GM21423 (cell line): ENCODE measurements at regions not wholly inside any gene's neighbourhood (a gene's known extent, or its start where the extent isn't known, plus 50 kb on each side); places are given as distances from the start of the nearest gene placed in this dataset.

ENCODE experiments used
- ATAC-seq: cut with Tn5 transposase; IDR thresholded peaks from one replicate; pipeline ENCODE4 v1.9.1; 2021; ENCODE audit warnings: mild to moderate bottlenecking, moderate library complexity; ENCODE audit not compliant: unreplicated experiment

GRCh38 chr4:67126570-67126969, 418.7 kb downstream of the CENPC start:
- no peak for ATAC-seq

GRCh38 chr4:67125636-67126514, 419.4 kb downstream of the CENPC start:
- ATAC-seq: no peak

DNA sequence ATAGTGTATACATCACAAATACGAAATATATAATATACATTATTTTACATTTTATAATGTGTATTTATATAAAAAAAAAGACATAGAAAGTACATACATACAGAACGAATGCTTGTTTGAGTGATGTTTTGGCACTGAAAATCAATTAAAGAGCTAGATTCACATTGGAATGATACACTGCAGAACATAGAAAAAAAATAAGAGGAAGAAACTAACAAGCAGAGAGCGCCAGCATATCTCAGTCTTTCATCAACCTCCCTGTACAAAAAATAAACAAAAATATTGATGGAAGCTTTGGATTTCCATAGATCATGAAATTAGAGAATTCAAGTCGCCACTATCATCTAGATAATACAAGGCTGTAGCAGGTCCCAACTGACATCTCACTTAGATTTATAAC, 420.6 kb downstream of the CENPC start:
- no peak for ATAC-seq

GRCh38 chr4:67122029-67122428, 423.3 kb downstream of the CENPC start:
- no peak for ATAC-seq

GRCh38 chr4:67120369-67120768, 424.9 kb downstream of the CENPC start:
- ATAC-seq: no peak

- no peak for ATAC-seq
These were observed 436.0 kb downstream of the CENPC start for GRCh38 chr4:67109276-67109675.

- ATAC-seq: no peak
These were observed 438.3 kb downstream of the CENPC start for GRCh38 chr4:67106861-67107460.

GRCh38 chr4:67104145-67104544, 441.2 kb downstream of the CENPC start:
- ATAC-seq: no peak

DNA sequence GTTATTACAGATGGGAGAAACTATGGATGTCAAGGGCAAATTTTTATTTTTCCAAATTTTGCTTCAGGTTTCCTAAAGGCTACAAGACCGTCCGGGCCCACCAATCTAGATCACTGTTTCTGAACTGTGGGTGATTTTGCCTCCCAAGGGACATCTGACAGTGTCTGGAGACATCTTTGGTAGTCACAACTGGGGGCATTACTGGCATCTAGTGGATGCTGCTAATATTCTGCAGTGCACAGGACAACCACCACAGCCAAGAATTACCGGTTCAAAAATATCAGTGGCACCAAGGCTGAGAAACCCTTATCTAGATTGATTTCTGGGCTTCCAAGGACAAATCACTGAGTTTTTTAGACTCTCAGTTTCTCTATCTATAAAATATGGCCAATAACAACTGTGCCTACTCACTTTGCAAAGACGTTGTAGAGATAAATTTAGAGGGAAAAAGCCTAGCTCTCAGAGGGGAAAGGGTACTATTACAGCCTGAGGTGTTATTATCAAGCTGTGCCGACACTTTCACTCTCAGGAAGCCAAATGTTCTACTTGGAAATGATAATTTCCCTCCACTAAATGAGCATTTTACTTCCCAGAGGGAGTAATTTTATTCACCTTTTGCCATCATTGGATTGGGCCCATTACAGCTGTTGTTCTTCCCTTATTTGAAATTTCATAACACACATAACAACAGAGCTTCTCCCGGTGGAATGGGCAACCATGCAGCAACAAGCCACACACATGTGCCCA, 442.1 kb downstream of the CENPC start:
- ATAC-seq: no peak

- ATAC-seq: no peak
These were observed 443.7 kb downstream of the CENPC start for GRCh38 chr4:67101612-67102011.

GRCh38 chr4:67092351-67092750, 453.0 kb downstream of the CENPC start:
- no peak for ATAC-seq

- ATAC-seq: no peak
These were observed 453.6 kb downstream of the CENPC start for GRCh38 chr4:67091673-67092072.

DNA sequence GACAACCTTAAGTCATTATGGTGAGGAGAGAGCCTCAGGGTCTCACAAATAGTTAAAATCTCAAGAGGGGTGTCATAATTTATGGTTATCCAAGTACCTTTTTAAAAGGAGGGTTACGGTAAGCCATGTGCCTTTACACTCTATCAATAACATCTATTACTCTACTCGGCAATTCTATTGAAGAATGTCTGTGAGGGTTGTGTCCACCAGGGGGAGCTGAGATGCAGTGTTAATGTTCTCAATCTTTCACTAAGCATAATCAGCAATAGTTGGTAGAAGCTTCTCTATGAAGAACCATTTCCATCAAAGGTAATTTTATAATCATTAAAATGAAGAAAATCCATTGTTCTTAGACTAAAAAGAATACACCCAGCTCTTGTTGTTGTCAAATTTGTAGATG, 457.4 kb downstream of the CENPC start:
- ATAC-seq: peak; percentile 93

- ATAC-seq: no peak
These were observed 460.5 kb downstream of the CENPC start for GRCh38 chr4:67084783-67085182.

- no peak for ATAC-seq
These were observed 461.8 kb downstream of the CENPC start for GRCh38 chr4:67083496-67083895.

DNA sequence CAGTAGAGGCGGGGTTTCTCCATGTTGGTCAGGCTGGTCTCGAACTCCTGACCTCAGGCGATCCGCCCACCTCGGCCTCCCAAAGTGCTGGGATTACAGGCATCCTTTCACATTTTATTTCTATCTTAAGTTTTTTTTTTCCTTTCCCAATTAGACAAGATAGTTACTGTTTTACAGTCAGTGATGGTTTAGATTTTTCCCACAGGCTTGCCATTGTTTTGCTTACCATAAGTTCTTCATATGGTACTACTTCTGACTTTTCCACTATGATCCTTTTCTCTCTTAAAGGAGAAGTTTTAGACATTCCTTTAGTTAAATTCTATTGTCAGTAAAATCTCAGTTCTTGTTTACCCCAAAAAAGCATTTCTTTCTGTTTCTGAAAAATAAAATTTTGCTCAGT, 462.6 kb downstream of the CENPC start:
- no peak for ATAC-seq

GRCh38 chr4:67080046-67080557, 465.2 kb downstream of the CENPC start:
- ATAC-seq: no peak

DNA sequence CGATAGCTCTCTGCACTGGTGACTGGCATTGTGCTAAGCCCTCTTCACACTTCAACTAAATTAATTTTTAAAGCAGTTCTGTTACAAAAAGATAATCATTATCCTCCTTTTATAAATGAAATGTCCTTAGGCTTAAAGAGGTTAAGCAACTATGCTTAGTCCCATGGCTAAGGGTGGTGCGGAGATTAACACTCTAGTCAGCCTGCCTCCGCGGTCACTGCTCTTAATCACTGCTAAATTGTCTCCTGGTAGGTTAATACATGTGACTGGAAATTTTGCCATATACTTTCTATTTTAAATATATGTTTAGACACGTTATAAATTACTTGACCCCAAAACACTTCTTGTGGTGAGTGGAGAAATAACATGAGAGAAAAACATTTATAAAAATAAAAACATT, 473.7 kb downstream of the CENPC start:
- ATAC-seq: no peak

GRCh38 chr4:67055319-67055718, 490.0 kb downstream of the CENPC start:
- ATAC-seq: no peak

GRCh38 chr4:67054896-67055295, 490.4 kb downstream of the CENPC start:
- no peak for ATAC-seq

GRCh38 chr4:67052814-67053675, 492.3 kb downstream of the CENPC start:
- no peak for ATAC-seq
